GM23248 (cell line): ENCODE measurements at regions not wholly inside any gene's neighbourhood (a gene's known extent, or its start where the extent isn't known, plus 50 kb on each side); places are given as distances from the start of the nearest gene placed in this dataset.

Experiments
- DNase-seq: peaks from one replicate; pipeline ENCODE4 v3.0.0-alpha.2; 2015
- H2AFZ ChIP-seq: fragments of 200-600 bp; sonication (generic); 2 replicates; pipeline ENCODE4 v1.6.1; 2016; ENCODE audit warnings: antibody characterized with exemption
- H3F3A ChIP-seq: fragments of 200-600 bp; sonication (generic); 2 replicates; pipeline ENCODE4 v1.6.1; 2016; ENCODE audit warnings: mild to moderate bottlenecking, antibody characterized with exemption, mixed run types; ENCODE audit not compliant: insufficient read depth
- H3K27ac ChIP-seq: fragments of 200-600 bp; sonication (generic); 2 replicates; pipeline ENCODE4 v1.5.1; 2016; ENCODE audit warnings: mild to moderate bottlenecking
- H3K27me3 ChIP-seq: fragments of 200-600 bp; sonication (generic); replicated peaks from 2 replicates; pipeline ENCODE4 v1.6.1; 2016; ENCODE audit warnings: mild to moderate bottlenecking; ENCODE audit not compliant: insufficient read depth
- H3K36me3 ChIP-seq: fragments of 200-600 bp; sonication (generic); 2 replicates; pipeline ENCODE4 v1.6.1; 2016; ENCODE audit warnings: low read depth, mild to moderate bottlenecking
- H3K4me1 ChIP-seq: fragments of 200-600 bp; sonication (generic); 2 replicates; pipeline ENCODE4 v1.6.1; 2016; ENCODE audit warnings: mild to moderate bottlenecking; ENCODE audit not compliant: insufficient read depth
- H3K4me2 ChIP-seq: fragments of 200-600 bp; sonication (generic); one replicate; pipeline ENCODE4 v1.6.1; 2016; ENCODE audit warnings: mild to moderate bottlenecking; ENCODE audit not compliant: unreplicated experiment
- H3K4me3 ChIP-seq: fragments of 200-600 bp; sonication (generic); 2 replicates; pipeline ENCODE4 v1.5.1; 2016; ENCODE audit warnings: mild to moderate bottlenecking
- H3K79me2 ChIP-seq: fragments of 200-600 bp; sonication (generic); 2 replicates; pipeline ENCODE4 v1.6.1; 2016; ENCODE audit warnings: mild to moderate bottlenecking; ENCODE audit not compliant: insufficient read depth
- H3K9ac ChIP-seq: fragments of 200-600 bp; sonication (generic); 2 replicates; pipeline ENCODE4 v1.6.1; 2016; ENCODE audit warnings: mild to moderate bottlenecking
- H3K9me2 ChIP-seq: fragments of 200-600 bp; sonication (generic); 2 replicates; pipeline ENCODE4 v1.6.1; 2016; ENCODE audit warnings: mixed run types, mild to moderate bottlenecking, moderate library complexity; ENCODE audit not compliant: insufficient read depth
- H3K9me3 ChIP-seq: fragments of 200-600 bp; sonication (generic); one replicate; pipeline ENCODE4 v1.6.1; 2017; ENCODE audit warnings: low read depth
- H4K20me1 ChIP-seq: fragments of 200-600 bp; sonication (generic); 2 replicates; pipeline ENCODE4 v1.6.0; 2016; ENCODE audit not compliant: insufficient read depth
- EZH2 ChIP-seq: fragments of 200-600 bp; sonication (generic); IDR thresholded peaks from 2 replicates; pipeline ENCODE4 v1.6.1; 2018; ENCODE audit warnings: antibody characterized with exemption, mild to moderate bottlenecking; ENCODE audit not compliant: insufficient read depth, poor library complexity, severe bottlenecking
- EZH2phosphoT487 ChIP-seq: fragments of 200-600 bp; sonication (generic); IDR thresholded peaks from 2 replicates; pipeline ENCODE4 v1.6.1; 2018; ENCODE audit warnings: antibody characterized with exemption, moderate library complexity, mild to moderate bottlenecking, low read depth; ENCODE audit not compliant: insufficient read depth
- WGBS, 2 experiments: methylation state at CpG; one replicate each; pipeline ENCODE4 v1.1.6; 2015 to 2017; ENCODE audit warnings: low lambda C conversion rate in 2 of 2, low coverage in 1 of 2; ENCODE audit errors: missing lambda C conversion rate in 2 of 2; 5-methylcytosine and 5-hydroxymethylcytosine counted together
- in situ Hi-C: fragments of 300-500 bp; cut with MboI; formaldehyde crosslinking; loops from 2 replicates; pipeline ENCODE4 v1.15.0; 2020

DNA sequence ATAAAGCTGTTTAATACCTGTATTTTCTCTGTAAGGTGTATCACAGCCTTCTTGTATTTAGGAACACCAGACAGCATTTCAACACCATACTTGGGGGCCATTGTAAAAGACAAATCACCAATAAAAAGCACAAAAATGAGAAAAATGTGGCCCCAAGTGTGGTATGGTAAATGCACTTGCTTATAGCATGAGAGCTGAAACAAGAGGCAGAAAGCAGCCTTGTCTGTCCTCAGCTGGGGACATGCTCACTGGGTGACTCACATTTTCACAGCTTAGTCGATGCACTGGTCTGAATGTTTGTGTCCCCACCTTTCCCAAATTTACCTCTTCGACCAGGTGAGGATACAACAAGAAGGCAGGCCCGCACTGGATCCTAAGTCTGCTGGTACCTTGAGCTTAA lies 639.7 kb upstream of the AGA start:
- no peaks in the 10 kb centered on the region for H3K36me3 ChIP-seq
- no peak overlapping the region for H3K9ac ChIP-seq
- H3K4me1 ChIP-seq = no peaks in the 10 kb centered on the region
- WGBS, 2 experiments = 14 to 17% methylated on average over 3 of the region's 3 CpGs
- in situ Hi-C loops = no loop called here
- no peak for DNase-seq
- no peak overlapping the region for H2AFZ ChIP-seq
- H3F3A ChIP-seq = no peaks in the 10 kb centered on the region
- no peaks in the 10 kb centered on the region for H4K20me1 ChIP-seq
- H3K4me2 ChIP-seq = no peak overlapping the region
- no peak overlapping the region for H3K4me3 ChIP-seq
- no peaks in the 10 kb centered on the region for H3K9me3 ChIP-seq
- H3K27me3 ChIP-seq = no peaks in the 10 kb centered on the region
- no peaks in the 10 kb centered on the region for H3K79me2 ChIP-seq
- TF ChIP-seq EZH2 (no peak), EZH2phosphoT487 (no peak)
- H3K9me2 ChIP-seq = no peaks in the 10 kb centered on the region
- no peak overlapping the region for H3K27ac ChIP-seq

DNA sequence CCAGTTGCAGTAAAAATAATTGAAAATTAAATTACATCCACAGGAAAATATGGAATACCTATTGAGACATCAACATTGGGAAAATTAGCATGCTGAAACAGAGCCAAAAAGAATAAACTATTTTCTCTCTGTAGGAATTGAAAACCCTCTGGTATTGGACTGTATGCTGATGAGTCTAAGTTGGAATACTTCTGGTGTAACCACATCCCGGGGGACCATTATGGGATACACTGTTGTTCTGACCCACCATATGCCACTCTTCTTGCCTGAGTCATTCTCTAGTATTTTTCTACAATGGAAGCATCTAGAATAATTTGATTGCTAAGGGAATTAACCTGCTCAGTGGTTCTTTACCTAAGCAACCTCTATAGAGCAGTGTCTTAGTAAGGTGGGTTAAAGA lies 640.7 kb upstream of the AGA start:
- WGBS, 2 experiments = 4 to 13% methylated on average over 1 of the region's 1 CpG
- in situ Hi-C loops = no loop called here
- TF ChIP-seq EZH2 (no peak), EZH2phosphoT487 (no peak)

DNA sequence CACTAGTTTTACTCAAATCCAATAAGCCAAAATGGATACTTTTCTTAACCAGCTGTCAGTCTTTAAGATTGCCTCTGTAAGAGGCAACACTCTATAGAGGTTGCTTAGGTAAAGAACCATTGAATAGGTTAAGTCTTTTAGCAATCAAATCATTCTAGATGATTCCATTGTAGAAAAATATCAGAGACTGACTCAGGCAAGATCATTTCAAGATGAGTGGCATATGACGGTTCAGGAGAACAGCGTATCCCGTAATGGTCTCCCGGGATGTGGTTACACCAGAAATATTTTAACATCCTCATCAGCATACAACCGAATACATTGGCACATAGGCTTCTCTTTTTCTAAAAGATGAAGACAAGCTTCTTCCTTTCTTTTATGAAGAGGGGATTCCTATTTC lies 641.7 kb upstream of the AGA start:
- Histone ChIP-seq H3K27me3 (no peaks in the 10 kb centered on the region), H3K4me3 (no peak overlapping the region), H4K20me1 (no peaks in the 10 kb centered on the region), H3K9me3 (no peaks in the 10 kb centered on the region), H3K4me1 (no peaks in the 10 kb centered on the region), H3K27ac (no peak overlapping the region), H2AFZ (no peak overlapping the region), H3K9ac (no peak overlapping the region), H3K79me2 (no peaks in the 10 kb centered on the region), H3K9me2 (no peaks in the 10 kb centered on the region), H3K36me3 (no peaks in the 10 kb centered on the region), H3K4me2 (no peak overlapping the region), H3F3A (no peaks in the 10 kb centered on the region)
- in situ Hi-C loops = no loop called here
- TF ChIP-seq EZH2phosphoT487 (no peak), EZH2 (no peak)
- WGBS, 2 experiments = 1 to 5% methylated on average over 5 of the region's 5 CpGs
- no peak for DNase-seq

More for the DNA sequence above, 640.7 kb upstream of the AGA start:
- Histone ChIP-seq H3K9me3 (no peaks in the 10 kb centered on the region), H3K27ac (no peak overlapping the region), H3K9ac (no peak overlapping the region), H3K4me1 (no peaks in the 10 kb centered on the region), H3K4me3 (no peak overlapping the region), H3K79me2 (no peaks in the 10 kb centered on the region), H3K36me3 (no peaks in the 10 kb centered on the region), H3F3A (no peaks in the 10 kb centered on the region), H3K27me3 (no peaks in the 10 kb centered on the region), H2AFZ (no peak overlapping the region), H3K9me2 (no peaks in the 10 kb centered on the region), H3K4me2 (no peak overlapping the region), H4K20me1 (no peaks in the 10 kb centered on the region)
- no peak for DNase-seq

- no peak overlapping the region for H3K4me3 ChIP-seq
- no peaks in the 10 kb centered on the region for H3K79me2 ChIP-seq
- no peak for TF ChIP-seq EZH2
- TF ChIP-seq EZH2phosphoT487 = no peak
- H3K9ac ChIP-seq = no peak overlapping the region
- H3K27me3 ChIP-seq = no peaks in the 10 kb centered on the region
- H3K9me2 ChIP-seq = no peaks in the 10 kb centered on the region
- no peaks in the 10 kb centered on the region for H3F3A ChIP-seq
- WGBS, 2 experiments = 10 to 14% methylated on average over 2 of the region's 2 CpGs
- H3K36me3 ChIP-seq = no peaks in the 10 kb centered on the region
- in situ Hi-C loops = no loop called here
- H3K4me1 ChIP-seq = no peaks in the 10 kb centered on the region
- DNase-seq = no peak
- H3K4me2 ChIP-seq = no peak overlapping the region
- H2AFZ ChIP-seq = no peak overlapping the region
- no peaks in the 10 kb centered on the region for H3K9me3 ChIP-seq
- H4K20me1 ChIP-seq = no peaks in the 10 kb centered on the region
- no peak overlapping the region for H3K27ac ChIP-seq
Measured at GRCh38 chr4:178086320-178086719, 644.1 kb upstream of the AGA start.

DNA sequence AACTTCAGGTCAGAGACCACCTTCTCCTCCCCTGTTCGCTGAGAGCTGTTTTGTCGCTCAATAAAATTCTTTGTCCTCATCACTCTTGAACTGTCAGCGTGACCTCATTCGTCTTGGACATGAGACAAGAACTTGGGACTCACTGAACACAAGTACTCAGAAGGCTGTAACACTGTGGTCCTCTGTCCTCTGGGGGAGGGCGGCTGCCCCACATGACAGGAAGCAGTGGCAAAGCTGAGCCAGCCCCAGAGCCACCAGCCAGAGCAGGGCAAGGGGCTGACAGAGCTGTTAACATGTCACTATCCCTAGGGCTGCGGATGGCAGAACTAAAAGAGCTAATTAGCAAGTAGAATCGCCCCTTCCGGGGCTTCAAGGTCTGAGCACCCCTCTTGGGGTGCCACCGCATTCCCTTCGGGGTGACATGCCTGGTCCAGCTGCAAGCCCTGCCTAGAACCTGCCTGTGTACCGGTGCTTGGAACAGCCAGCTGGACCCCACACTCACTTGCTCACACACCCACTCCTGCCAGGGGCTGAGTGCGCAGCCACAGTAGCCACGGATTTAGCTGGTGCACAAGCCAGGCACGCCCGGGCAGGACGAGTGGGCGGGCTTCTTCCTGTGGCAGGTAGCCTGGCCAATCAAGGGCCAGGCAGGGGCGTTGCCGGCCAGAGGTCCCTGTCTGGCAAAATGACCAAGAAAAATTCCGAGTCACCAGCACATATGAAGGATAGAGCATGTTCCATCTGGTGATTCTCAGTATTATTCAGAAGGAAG lies 648.6 kb upstream of the AGA start:
- Histone ChIP-seq H3K27me3 (no peaks in the 10 kb centered on the region), H3K27ac (no peak overlapping the region), H3K4me3 (no peak overlapping the region), H3K9ac (no peak overlapping the region), H4K20me1 (no peaks in the 10 kb centered on the region), H3K79me2 (no peaks in the 10 kb centered on the region), H3K9me2 (no peaks in the 10 kb centered on the region), H3K4me1 (no peaks in the 10 kb centered on the region), H3F3A (no peaks in the 10 kb centered on the region), H3K9me3 (no peaks in the 10 kb centered on the region), H3K4me2 (no peak overlapping the region), H2AFZ (no peak overlapping the region), H3K36me3 (no peaks in the 10 kb centered on the region)
- DNase-seq = no peak
- TF ChIP-seq EZH2phosphoT487 = no peak
- in situ Hi-C loops = no loop called here
- WGBS, 2 experiments = 36 to 41% methylated on average over 19 to 20 of the region's 20 CpGs
